Panc1 (cell line): ENCODE measurements at regions not wholly inside any gene's neighbourhood (a gene's known extent, or its start where the extent isn't known, plus 50 kb on each side); places are given as distances from the start of the nearest gene placed in this dataset.

Experiments
- ATAC-seq: fragments of 200-7000 bp; cut with Tn5 transposase; 2 replicates; pipeline ENCODE4 v1.9.1; 2020; ENCODE audit warnings: mild to moderate bottlenecking, moderate library complexity
- BruUV-seq: library from RNA; stranded (reverse); fragments of 400-500 nt; replicated peaks from 2 replicates; lab custom pipeline; 2021; lab: Mats Ljungman, UMichigan
- CTCF ChIA-PET: fragments of 300-600 bp; sonication (Branson Sonifier 250); formaldehyde crosslinking; loops from one replicate; lab custom pipeline; 2022; ENCODE audit warnings: antibody characterized with exemption; lab: Charles Lee
- POLR2A ChIA-PET: fragments of 300-600 bp; sonication (Branson Sonifier 250); formaldehyde crosslinking; loops from one replicate; lab custom pipeline; 2022; ENCODE audit warnings: antibody characterized with exemption; lab: Charles Lee
- DNase-seq: peaks from one replicate; pipeline ENCODE4 v3.0.0-alpha.2; 2010; ENCODE audit warnings: low read depth, low spot score
- H3K27ac ChIP-seq: 2 replicates; pipeline ENCODE4 v1.5.1; 2011; ENCODE audit warnings: mild to moderate bottlenecking, low read length, inconsistent platforms
- H3K27me3 ChIP-seq: fragments of 200-500 bp; sonication (Bioruptor generic); 2 replicates; pipeline ENCODE4 v1.6.0; 2014; ENCODE audit warnings: low read length, inconsistent platforms; ENCODE audit not compliant: control insufficient read depth, insufficient read depth
- H3K36me3 ChIP-seq: fragments of 200-500 bp; sonication (Bioruptor generic); 2 replicates; pipeline ENCODE4 v1.5.1; 2014; ENCODE audit warnings: inconsistent platforms, mild to moderate bottlenecking, low read length, moderate library complexity; ENCODE audit not compliant: control insufficient read depth, insufficient read depth
- H3K4me1 ChIP-seq: 2 replicates; pipeline ENCODE4 v1.5.1; 2011; ENCODE audit warnings: inconsistent platforms, mild to moderate bottlenecking, low read length, moderate library complexity; ENCODE audit not compliant: control insufficient read depth, insufficient read depth
- H3K4me3 ChIP-seq, 2 experiments: 2 replicates each; pipeline ENCODE4 v1.5.1; 2011 to 2012; ENCODE audit warnings: low read depth in 2 of 2, low read length in 2 of 2, mild to moderate bottlenecking in 2 of 2, inconsistent platforms in 1 of 2, moderate library complexity in 1 of 2
- H3K9me3 ChIP-seq: fragments of 200-500 bp; sonication (Bioruptor generic); 2 replicates; pipeline ENCODE4 v1.5.1; 2014; ENCODE audit warnings: low read depth, mild to moderate bottlenecking, inconsistent platforms, low read length, moderate library complexity; ENCODE audit not compliant: control insufficient read depth, insufficient read depth
- POLR2AphosphoS5 ChIP-seq: IDR thresholded peaks from 2 replicates; pipeline ENCODE4 v1.6.1; 2012; ENCODE audit warnings: mild to moderate bottlenecking, low read depth, low read length, moderate library complexity
- REST ChIP-seq, 2 experiments: IDR thresholded peaks; 2 replicates each; pipeline ENCODE4 v1.6.1; 2011 to 2012; ENCODE audit warnings: low read depth in 2 of 2, control low read depth in 1 of 2, low read length in 1 of 2, mild to moderate bottlenecking in 1 of 2, moderate library complexity in 1 of 2; ENCODE audit not compliant: insufficient read depth in 1 of 2
- SIN3A ChIP-seq: IDR thresholded peaks from 2 replicates; pipeline ENCODE4 v1.6.1; 2012; ENCODE audit warnings: low read depth, mild to moderate bottlenecking, low read length, moderate library complexity, borderline replicate concordance; ENCODE audit not compliant: insufficient read depth
- TCF7L2 ChIP-seq: IDR thresholded peaks from 2 replicates; pipeline ENCODE4 v1.6.1; 2011; ENCODE audit warnings: mild to moderate bottlenecking, low read depth, low read length, inconsistent platforms
- in situ Hi-C: cut with HindIII; loops from 2 replicates; pipeline ENCODE4 v1.10.0; 2016; ENCODE audit warnings: low sequenced_read_pairs, low pct_unique_long_range_greater_than_20kb
- intact Hi-C: fragments of 100-400 bp; cut with micrococcal nuclease; formaldehyde crosslinking; loops from one replicate; pipeline ENCODE4 v1.10.0; 2022; ENCODE audit not compliant: unreplicated experiment
- TF ChIP-seq, protein P1 (sequence below): fragments of 450-650 bp; IDR thresholded peaks from 2 replicates; pipeline ENCODE4 v1.5.1; 2017; ENCODE audit warnings: mild to moderate bottlenecking

- H3K27me3 ChIP-seq, result no peaks in the 10 kb centered on the region
- 0 out of 2 replicates have a peak, but pooled peaks cover 8% of the 10 kb centered on the region for H3K9me3 ChIP-seq
- ChIA-PET POLR2A (no interaction called here), CTCF (no interaction called here)
- ATAC-seq (no peak), DNase-seq (no peak)
- BruUV-seq, result no TSS peak
- no peaks in the 10 kb centered on the region for H3K4me1 ChIP-seq
- intact Hi-C loops (no loop called here), in situ Hi-C loops (no loop called here)
- no peaks in the 10 kb centered on the region for H3K36me3 ChIP-seq
- no peak overlapping the region for H3K27ac ChIP-seq
- H3K4me3 ChIP-seq, result no peak overlapping the region
- TF ChIP-seq POLR2AphosphoS5 (no peak), SIN3A (no peak), TCF7L2 (no peak), REST (IDR thresholded peaks at IDR 0.05; ENCODE audit: insufficient read depth in 1 of 2, low read depth in 2 of 2, low read length in 1 of 2) (no peak)
- TF ChIP-seq, protein P1, sequence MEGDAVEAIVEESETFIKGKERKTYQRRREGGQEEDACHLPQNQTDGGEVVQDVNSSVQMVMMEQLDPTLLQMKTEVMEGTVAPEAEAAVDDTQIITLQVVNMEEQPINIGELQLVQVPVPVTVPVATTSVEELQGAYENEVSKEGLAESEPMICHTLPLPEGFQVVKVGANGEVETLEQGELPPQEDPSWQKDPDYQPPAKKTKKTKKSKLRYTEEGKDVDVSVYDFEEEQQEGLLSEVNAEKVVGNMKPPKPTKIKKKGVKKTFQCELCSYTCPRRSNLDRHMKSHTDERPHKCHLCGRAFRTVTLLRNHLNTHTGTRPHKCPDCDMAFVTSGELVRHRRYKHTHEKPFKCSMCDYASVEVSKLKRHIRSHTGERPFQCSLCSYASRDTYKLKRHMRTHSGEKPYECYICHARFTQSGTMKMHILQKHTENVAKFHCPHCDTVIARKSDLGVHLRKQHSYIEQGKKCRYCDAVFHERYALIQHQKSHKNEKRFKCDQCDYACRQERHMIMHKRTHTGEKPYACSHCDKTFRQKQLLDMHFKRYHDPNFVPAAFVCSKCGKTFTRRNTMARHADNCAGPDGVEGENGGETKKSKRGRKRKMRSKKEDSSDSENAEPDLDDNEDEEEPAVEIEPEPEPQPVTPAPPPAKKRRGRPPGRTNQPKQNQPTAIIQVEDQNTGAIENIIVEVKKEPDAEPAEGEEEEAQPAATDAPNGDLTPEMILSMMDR, result no peak
Observed at GRCh38 chr10:83252169-83252568, 887.1 kb upstream of the GHITM start.

DNA sequence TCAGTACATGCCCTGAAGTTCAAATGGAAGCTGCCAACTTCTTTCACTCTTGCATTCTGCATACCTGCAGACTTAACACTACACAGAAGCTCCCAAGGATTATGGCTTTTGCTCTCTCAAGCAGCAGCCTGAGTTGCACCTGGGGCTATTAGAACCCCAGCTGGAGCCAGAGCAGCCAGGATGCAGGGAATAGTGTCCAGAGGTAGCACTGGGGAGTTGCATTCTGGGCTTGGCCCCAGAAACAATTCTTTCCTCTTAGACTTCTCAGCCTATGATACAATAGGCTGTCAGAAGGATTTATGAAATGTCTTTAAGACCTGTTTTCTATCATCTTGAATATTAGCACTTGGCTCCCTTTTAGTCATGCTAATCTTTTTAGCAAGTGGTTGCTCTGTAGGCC lies 886.7 kb upstream of the GHITM start:
- no peak overlapping the region for H3K4me3 ChIP-seq
- no peak for ATAC-seq
- H3K27me3 ChIP-seq, result no peaks in the 10 kb centered on the region
- no peak for DNase-seq
- ChIA-PET CTCF (no interaction called here), POLR2A (no interaction called here)
- intact Hi-C loops, result no loop called here
- in situ Hi-C loops, result no loop called here
- H3K27ac ChIP-seq, result no peak overlapping the region
- 0 out of 2 replicates have a peak, but pooled peaks cover 8% of the 10 kb centered on the region for H3K9me3 ChIP-seq
- H3K36me3 ChIP-seq, result no peaks in the 10 kb centered on the region
- no TSS peak for BruUV-seq
- TF ChIP-seq SIN3A (no peak), TCF7L2 (no peak), REST (IDR thresholded peaks at IDR 0.05; ENCODE audit: insufficient read depth in 1 of 2, low read depth in 2 of 2, low read length in 1 of 2) (no peak), POLR2AphosphoS5 (no peak)
- TF ChIP-seq, protein P1, result no peak
- no peaks in the 10 kb centered on the region for H3K4me1 ChIP-seq
